ENCODE measurements at regions not wholly inside any gene's neighbourhood (a gene's known extent, or its start where the extent isn't known, plus 50 kb on each side); places are given as distances from the start of the nearest gene placed in this dataset.

DNA sequence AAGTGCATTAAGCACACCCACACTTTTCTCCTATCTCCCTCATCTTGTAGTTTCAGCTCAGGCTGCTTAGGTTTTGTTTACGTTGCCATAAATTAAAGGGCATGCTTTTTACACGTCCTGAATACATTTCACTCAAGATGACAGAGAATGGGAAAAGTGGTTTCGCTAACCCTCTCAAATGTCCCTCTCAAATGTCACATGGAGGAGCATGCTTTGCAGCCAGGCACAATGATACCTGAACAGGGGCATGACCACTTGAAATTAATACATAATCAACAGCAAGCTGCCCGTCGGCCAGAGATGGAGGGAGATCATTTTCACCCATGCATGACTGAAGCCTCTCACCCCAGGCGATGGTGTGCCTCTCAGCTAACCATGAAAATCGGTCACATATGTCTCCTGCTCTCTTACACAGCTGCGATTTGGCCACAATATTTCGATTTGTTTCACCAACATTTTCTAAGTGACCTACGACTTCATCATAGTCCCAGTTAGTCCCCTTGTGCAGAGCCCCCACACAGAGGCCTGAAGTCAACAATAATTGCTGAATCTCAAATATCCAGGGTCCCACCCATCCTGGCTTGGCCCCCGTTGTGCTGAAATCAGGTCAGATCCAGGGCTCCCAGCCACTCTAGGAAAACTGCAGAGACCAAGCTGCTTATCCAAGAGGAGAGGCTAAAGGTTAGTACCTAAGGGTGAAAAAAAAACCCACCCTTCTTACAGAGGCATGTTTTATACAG lies 373.9 kb upstream of the NFE2L3 start:
- DNase-seq (ENCODE audit: low read depth in 2 of 2) = no peak

DNA sequence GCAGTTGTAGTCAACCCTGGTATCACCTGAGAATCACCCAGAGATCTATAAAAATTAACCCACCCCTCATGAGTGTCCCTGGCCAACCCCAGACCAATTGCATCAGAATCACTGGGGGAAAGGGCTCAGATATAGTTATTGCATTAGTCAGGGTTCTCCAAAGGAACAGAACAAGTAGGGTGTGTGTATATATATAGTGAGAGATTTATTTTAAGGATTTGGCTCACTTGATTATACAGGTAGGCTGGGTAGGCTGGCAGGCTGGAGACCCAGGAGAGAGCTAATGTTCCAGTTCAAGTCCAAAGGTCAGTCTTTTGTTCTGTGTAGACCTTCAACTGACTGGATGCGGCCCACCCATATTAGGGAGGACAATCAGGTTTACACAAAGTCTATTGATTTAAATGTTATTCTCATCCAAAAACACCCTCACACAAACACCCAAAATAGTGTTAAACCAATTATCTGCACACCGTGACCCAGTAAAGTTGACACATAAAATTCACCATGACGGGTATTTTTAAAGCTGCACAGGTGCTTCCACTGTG lies 372.9 kb upstream of the NFE2L3 start:
- no peak for DNase-seq (ENCODE audit: low read depth in 2 of 2)

DNA sequence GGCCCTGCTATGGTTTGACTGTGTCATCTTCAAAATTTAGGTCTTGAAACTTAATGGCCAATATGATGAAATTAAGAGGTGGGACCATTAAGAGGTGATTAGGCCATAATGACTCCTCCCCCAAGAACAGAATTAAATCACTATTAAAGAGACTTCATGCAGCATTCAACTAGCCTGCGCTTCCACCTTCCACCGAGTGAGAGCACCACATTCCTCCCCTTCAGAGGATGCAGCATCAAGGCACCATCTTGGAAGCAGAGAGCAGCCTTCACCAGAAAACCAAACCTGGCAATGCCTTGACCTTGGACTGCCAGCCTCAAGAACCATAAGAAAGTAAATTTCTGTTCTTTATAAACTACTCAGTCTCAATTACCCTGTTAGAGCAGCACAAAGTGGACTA lies 371.1 kb upstream of the NFE2L3 start:
- no peak for DNase-seq (ENCODE audit: low read depth in 2 of 2)

DNA sequence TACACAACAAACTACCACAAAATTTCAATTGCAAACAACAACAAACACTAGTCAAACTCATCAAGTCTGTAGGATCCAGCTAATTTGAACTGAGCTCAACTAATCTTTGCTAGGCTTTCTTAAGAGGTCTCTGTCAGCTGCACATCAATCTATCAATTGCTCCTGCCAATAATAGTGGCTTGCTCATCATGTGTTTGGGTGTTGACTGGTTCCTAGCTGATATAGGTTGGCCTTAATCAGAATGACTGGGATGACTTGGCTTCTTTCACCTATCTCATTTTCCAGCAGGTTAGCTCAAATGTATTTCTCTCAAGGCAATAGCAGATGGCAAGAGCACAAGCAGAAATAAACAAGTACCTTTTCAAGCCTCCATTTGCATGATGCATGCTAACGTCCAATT lies 370.3 kb upstream of the NFE2L3 start:
- no peak for DNase-seq (ENCODE audit: low read depth in 2 of 2)

DNA sequence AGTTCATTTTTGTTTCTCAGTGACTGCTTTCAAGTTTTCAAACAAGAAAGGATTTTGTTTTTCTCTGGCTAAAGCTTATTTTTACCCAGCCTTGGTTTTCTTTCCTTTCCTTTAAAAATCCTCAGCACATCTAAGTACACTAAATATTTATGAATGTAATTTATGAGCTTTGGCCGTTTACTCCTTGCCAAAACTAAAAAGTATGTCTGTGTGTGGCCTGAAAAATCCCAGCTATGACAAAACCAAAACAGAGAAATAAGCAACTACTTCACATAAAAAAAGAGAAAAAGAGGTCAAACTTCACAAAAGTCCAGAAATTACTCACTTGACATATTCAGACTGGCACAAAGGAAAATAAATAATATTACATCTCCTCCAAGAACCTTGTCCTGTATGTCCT lies 365.1 kb upstream of the NFE2L3 start:
- DNase-seq (ENCODE audit: low read depth in 2 of 2) = no peak

DNA sequence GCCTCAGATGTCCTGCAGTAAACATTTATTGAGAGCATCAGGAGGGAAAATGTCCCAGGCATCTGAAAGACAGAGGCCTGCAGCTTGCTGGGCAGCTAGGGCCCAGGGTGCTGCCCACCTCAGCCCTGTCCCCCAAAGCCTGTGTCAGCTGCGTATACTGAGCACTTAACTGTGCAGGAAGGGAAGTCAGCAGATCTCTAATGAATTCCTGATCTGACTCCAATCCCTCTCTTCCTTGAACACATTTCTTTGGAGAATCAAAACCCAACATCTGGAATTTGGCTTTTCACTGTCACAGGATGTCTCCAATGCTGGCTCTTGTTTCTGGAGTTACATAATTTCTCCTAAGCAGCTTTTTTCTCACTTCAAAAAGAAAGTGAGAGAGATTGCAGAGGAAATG lies 364.7 kb upstream of the NFE2L3 start:
- no peak for DNase-seq (ENCODE audit: low read depth in 2 of 2)

DNA sequence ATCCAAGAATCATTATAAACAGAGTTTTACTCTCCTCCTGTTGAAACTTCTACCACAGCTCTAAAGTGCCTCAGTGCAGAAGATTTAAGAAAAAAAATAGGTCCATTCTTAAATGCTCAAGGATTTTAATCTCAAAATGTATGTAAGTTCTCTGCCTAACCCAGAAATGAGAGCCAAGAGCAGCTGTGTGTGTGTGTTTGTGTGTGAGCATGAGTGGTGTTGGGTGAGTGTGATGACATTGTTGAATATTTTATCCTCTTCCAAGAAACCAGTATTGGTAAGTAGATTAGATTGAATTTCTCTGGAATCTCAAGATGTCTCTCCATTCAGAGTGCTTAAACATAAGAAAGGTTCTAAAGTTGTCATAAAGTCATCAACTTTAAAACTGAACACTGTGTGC lies 363.6 kb upstream of the NFE2L3 start:
- no peak for DNase-seq (ENCODE audit: low read depth in 2 of 2)

DNA sequence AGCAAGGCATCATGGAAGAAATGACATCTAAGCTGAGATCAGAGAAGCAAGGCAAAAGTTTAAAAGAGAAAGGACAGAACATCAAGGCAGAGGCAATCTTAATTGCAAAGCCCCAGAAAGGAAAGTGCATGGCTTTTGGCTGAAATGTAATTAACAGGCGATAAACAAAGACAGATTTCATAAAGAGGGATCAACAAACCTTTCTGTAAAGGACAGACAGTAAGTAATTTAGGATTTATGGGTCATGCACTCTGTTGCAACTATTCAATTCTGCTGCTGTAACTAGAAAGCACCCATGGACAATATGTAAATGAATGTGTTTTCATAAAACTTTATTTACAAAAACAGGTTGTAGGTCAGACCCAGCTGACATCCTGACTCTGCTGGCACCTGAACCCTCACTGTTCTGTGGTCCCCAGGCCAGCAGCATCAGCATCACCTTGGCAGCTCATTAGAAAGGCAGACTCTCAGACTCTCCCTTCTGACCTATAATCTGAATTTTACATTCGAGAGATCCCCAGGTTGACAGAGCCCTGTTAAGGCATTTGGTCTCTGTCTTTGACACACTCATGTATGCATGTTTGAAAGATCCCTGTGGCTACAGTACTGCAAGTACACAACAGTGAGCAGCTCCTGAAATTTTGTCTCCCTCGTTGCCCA lies 362.9 kb upstream of the NFE2L3 start:
- DNase-seq (ENCODE audit: low read depth in 2 of 2) = no peak

DNA sequence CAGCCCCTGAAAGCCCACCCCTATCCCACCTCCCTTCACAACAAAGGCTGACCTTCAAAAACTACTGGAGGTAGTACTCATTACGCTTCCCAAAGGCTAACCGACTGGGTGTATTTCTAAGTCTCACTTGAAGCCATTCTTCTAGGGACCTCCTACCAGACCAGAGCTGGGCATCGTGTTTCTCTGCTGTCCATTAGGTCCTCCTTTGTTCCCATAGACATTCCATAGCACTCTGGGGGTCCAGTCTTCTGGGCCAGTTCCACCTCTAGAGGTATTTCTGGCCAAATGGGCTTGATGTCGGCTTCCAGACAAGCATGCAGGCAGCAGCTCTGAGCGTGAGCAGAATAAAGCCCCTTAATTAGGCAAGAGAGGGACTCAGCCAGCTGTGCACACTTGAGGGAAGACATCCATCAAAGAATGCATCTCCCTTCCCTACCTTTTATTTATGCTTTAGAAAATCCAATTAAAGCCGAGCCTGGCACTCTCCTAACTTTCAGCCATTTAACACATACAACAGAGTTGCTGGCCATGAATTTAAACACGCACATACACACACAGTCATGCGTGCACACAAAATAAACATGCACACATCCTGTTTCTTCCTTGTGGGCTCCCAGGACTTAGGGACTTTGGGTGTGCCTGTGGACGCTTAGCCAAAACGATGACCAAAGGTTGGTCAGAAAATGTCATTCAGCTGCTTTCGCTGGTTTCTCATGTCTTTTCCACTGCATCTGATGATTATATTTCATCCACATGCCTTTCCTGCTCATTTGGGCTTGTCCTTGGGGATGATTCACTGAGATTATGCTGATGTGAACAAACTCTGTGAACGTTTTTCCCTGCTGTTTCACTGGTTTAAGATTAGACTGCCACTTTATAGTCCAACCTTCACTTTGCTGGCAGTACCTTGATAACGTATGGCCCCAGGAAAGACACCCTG lies 362.0 kb upstream of the NFE2L3 start:
- no peak for DNase-seq (ENCODE audit: low read depth in 2 of 2)

DNA sequence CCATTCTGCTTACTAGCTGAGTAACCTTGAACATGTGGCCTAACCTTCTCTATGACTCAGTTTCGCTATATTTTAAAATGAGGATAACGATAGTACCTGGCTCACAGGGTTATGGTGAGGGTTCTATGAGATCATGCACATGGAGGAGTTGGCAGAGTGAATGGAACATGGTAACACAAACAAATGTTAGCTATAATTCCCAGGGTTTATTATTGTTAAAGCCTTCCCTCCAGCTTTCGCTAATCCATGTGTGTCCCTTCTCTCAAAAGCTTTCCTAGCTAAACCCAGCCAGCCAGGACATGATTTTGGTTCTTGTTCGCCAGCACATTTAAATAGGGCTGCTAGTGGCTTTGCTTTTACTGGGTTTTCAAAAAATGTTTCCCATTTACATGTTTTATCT lies 361.0 kb upstream of the NFE2L3 start:
- DNase-seq (ENCODE audit: low read depth in 2 of 2) = no peak

DNA sequence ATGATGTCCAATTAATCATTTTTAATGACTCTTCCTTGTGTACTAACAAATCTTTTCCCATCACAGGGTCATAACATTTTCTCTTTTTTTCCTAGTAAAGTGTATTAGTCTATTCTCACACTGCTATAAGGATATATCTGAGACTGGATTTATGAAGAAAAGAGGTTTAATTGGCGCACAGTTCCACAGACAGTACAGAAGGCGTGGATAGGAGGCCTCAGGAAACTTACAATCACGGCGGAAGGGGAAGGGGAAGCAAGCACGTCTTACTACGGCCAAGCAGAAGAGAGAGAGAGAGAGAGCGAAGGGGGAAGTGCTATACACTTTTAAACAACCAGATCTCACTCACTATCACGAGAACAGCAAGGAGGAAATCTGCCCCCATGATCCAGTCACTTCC lies 359.4 kb upstream of the NFE2L3 start:
- DNase-seq (ENCODE audit: low read depth in 2 of 2) = no peak

DNA sequence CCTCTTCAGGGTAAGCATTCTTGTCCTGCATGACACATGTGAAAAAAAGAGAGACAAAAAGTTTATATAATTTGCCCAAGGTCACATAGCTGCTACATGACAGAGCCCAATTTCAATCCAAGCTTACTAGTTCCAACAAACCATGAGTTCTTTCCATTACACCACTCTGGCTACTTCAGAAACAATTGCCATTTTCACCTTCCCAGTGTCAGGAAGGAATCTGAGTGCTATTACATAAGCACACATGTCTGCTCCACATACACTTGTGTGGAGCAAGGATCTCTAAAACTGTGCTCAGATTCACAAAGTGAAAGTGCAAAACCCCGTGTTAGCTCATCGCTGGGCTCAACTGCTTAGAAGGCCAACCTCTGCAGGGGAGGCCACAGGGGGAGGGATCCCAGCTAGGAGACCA lies 356.2 kb upstream of the NFE2L3 start:
- no peak for DNase-seq (ENCODE audit: low read depth in 2 of 2)

DNA sequence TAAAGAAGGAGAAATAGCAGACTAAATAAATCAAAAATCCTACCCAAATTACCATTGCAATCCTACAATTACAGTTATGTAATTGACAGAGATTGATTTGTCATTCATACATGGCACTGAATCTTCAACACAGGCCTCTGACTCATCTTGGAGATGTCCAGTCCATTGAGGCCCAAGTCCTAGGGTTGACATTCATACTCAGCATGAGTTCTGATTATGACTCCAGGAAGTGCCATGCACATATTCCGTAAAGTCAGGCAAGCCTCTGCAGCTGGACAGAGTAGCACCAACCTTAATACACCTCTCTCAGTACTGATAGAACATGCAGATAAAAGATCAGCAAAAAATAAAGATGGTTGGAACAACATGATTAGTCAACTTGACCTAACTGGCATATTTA lies 353.7 kb upstream of the NFE2L3 start:
- no peak for DNase-seq (ENCODE audit: low read depth in 2 of 2)

DNA sequence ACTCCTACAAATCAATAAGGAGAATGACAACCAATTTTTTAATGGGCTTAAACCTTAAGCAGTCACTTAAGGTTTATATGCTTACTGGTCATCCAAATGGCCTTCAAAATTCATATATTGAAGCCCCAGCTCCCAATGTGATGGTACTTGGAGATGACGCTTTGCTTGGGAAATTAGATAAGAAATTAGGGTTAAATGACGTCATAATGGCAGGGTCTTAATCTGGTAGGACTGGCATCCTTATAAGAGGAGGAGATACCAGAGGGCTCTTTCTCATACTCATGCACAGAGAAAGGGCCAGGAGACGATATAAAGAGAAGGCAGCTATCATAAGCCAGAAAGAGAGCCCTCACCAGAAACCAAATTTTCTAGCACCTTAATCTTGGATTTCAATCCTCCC lies 350.8 kb upstream of the NFE2L3 start:
- DNase-seq (ENCODE audit: low read depth in 2 of 2) = no peak

DNA sequence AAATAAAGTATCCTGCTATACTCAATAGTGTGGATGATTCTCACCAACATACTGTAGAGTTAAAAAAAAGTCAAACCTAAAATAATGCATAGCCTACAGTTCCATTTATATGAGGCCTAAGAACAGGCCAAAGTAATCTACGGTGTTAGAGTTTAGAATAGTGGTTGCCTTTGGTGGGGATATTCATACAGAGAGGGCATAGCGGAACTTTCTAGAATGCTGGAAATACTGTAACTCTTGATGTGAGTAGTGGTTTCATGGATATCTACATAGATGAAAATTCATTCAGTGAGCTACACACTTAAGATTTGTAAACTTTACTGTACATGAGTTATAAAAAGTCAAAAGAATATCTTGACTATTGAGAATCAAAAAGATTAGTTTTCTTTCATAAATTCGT lies 349.9 kb upstream of the NFE2L3 start:
- DNase-seq (ENCODE audit: low read depth in 2 of 2) = no peak

DNA sequence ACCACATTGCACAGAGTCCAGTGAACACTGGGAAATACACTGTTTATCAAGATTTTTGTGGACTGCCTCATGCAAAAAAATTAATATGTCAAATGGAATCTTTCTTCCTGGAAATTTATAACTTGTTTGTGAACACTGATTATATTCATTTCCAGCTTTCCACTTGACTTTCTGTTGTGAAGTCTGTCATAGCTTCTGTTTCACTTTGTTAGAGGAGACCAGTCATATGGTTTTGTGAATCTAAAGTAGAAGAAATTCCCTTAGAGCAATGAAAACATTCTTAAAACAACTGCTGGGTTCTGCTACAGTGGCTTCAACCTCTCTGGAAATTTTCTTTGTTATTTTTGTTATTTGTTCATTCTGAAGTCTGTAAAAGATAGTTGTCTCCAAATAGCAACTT lies 349.5 kb upstream of the NFE2L3 start:
- DNase-seq (ENCODE audit: low read depth in 2 of 2) = no peak

DNA sequence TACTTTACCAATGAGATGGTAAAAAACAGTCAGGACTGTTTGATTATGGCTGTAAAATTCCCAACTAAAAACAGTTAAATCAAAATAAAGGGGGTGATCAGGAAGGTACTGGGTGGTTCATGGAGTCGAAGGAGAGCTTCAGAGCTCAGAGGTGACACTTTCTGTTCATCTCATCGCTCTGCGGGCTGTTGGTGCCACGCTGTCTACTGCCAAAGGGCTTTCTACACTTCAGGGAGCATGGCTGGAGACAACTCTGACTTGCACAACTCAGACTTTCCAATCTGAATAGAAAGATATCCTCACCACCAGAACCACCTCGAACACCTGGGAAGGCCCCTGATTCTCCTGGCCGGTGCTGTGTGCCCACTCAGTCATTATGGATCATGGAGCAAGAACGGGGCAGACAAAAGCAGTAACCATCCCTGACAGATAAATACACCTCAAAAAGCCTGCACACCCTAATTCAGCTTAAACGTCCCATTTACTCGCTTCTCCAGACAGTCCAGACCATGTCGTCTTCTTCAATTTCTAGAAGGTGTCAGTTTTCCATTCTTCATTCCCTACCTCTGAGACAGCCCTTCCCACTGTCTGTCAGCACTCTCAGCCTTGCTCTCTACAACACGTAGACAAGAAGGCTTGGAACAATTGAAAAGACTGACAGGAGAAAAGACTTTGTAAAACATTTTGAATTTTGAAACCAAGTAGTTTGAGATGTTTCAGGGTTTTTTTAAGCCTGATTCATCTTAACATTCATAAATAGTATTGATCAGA lies 348.7 kb upstream of the NFE2L3 start:
- DNase-seq (ENCODE audit: low read depth in 2 of 2) = no peak

DNA sequence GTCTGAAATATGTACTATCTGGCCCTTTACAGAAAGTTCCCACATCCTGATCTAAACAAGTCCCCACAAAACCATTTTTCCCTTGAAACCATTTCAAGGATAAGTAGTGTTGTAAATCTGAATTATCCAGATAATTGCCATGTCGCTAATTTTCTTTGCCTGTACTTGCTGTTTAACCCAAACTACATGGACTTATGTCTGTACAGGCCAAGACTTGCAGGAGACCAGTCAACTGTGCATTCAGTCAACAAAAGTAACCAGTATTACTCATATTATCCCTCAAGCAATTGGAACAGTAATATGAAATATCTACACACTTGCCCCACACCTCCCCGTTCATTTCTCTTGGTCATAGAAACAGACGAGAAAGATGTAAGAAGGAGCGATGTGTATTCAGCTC lies 347.8 kb upstream of the NFE2L3 start:
- DNase-seq (ENCODE audit: low read depth in 2 of 2) = no peak

DNA sequence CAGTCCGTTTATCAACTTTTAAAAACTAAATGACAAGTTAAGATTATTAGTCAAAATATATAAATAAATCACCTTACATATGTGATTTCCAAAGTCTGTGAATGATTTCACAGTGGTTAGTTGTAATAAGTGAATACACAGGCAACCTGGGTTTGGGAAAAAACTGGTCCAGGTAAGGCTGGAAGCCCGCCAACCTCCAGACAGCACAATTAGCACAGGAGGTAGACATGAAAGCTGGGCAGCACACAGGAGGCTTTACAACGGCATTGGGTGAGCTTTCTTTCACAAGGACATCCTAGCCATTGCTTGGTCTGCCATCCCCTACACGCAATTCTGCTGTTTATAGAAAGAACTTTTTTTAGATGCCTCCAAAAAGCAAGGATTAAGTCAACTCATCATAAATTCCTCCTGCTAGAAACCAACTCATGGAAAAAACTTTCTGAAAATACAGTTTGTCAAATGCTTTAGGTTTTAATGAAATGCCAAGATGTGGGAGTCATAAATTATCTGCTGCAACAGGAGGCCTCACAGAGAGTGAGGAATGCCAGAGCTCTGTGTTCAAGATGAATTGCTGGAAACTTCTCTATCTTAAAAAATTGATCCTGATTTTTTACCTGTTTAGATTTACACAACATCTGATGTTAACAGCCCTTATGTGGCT lies 346.8 kb upstream of the NFE2L3 start:
- no peak for DNase-seq (ENCODE audit: low read depth in 2 of 2)

DNA sequence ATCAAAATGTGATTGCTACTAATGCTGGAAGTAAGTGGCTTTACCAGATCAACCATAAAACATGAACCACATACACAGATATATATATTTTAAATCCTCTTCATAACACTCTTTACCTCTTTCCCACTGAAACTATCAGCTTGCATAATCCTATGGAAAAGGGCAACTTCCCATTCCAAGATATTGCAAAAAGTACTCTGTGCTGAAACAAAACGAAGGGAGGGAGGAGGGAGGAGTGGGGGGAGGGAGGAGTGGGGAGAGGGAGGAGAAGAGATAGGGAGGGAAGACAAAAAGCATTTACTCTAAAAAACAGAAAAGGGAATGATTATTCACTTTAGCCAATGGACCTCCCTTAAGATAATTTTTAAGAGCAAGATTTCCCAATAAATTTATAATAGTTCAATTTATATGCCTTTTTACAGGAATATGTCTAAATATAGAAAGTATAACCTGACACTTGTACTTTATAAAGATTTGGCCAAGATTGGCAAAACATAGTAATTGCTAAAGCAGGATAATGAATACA lies 344.8 kb upstream of the NFE2L3 start:
- no peak for DNase-seq (ENCODE audit: low read depth in 2 of 2)

DNA sequence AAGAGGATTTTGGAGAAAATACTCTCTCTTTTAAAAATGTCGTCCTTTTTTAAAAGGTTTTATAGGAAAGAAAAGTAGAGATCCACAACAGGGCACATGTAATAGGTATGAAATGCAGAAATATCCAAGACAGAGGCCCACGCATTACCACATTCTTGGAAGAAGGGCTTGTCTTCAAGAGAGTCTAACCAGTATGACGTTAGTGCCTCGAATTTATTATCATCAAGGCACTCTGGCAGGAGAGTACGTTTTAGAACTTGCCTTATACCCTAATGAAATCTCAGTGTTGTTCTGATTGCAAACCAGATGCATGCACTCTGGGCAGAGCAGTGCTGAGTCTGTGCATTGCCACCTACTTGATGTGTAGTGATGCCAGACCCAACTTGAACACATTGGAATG lies 342.6 kb upstream of the NFE2L3 start:
- DNase-seq (ENCODE audit: low read depth in 2 of 2) = no peak

Data from stimulated activated CD8-positive, alpha-beta memory T cell treated with anti-CD3 and anti-CD28 coated beads, Interleukin-15, amount 100 ng/mL, for 48 hours (primary cell).